Astrocyte of the hippocampus (primary cell): ENCODE measurements at regions not wholly inside any gene's neighbourhood (a gene's known extent, or its start where the extent isn't known, plus 50 kb on each side); places are given as distances from the start of the nearest gene placed in this dataset.

Experiments used
- DNase-seq: peaks from one replicate; pipeline ENCODE4 v3.0.0; 2011; ENCODE audit warnings: low read depth, low spot score

DNA sequence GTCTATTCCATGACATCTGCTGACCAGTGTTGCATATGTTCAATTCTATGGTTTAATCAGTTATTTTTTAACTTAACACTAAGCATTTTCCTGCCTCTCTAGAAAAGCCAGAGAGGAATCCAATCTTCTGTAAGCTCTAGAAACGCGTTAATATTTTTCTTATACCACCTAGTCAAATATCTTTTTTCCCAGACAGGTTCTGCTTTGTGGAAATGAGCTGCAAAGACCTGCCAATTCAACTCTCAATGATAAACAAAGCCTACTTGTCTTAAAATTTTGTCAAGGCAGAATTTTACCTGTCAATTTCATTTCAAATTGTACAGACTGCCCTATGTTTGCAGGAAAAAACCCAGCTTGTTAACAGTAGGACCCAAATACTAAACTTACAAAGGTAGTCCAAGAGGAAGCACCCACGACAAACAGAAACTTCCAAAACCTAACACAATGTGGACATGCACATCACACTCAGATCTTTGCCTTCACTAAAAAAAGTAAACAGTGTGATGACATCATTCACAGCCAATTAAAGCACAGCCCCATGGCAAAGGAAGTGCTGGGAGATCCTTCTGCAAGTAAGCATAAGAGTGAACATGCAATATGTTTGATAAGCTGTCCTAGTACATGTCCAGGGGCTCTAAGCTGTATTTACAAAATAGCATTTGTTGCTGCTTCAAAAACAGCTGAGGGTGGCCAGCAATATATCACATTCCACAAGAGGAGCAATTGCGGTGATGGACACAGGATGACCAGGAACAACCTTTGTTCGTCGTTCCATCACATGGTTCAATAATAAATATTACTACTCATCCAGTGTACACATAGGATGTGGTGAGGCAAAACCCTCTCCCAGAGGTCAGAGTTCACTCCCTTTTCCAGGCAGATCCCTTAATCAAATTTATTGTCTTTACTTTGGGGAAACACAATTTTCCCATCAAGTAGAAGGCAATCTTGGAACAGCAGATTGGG lies 139.4 kb upstream of the TSC22D2 start:
- no peak for DNase-seq

GRCh38 chr3:150267288-150267687 lies 140.8 kb upstream of the TSC22D2 start:
- no peak for DNase-seq

GRCh38 chr3:150265305-150265704 lies 142.8 kb upstream of the TSC22D2 start:
- no peak for DNase-seq

GRCh38 chr3:150264561-150265279 lies 143.4 kb upstream of the TSC22D2 start:
- DNase-seq = no peak

GRCh38 chr3:150261958-150262357 lies 146.1 kb upstream of the TSC22D2 start:
- no peak for DNase-seq

GRCh38 chr3:150261418-150261817 lies 146.7 kb upstream of the TSC22D2 start:
- no peak for DNase-seq

DNA sequence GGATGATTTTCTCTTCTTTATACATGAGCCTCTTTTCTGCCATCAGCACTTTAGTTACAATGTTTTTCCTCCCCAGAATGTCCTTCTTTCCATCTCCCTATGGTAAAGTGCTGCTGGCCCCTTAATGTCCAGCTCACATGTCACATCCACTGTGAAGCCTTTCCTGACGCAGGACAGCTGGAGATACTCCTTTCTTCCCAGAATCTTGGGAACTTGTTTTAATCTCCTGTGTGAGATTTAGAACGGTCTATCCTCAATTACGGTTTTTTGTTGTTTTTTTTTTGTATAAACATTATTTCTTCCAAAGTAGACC lies 147.7 kb upstream of the TSC22D2 start:
- no peak for DNase-seq

DNA sequence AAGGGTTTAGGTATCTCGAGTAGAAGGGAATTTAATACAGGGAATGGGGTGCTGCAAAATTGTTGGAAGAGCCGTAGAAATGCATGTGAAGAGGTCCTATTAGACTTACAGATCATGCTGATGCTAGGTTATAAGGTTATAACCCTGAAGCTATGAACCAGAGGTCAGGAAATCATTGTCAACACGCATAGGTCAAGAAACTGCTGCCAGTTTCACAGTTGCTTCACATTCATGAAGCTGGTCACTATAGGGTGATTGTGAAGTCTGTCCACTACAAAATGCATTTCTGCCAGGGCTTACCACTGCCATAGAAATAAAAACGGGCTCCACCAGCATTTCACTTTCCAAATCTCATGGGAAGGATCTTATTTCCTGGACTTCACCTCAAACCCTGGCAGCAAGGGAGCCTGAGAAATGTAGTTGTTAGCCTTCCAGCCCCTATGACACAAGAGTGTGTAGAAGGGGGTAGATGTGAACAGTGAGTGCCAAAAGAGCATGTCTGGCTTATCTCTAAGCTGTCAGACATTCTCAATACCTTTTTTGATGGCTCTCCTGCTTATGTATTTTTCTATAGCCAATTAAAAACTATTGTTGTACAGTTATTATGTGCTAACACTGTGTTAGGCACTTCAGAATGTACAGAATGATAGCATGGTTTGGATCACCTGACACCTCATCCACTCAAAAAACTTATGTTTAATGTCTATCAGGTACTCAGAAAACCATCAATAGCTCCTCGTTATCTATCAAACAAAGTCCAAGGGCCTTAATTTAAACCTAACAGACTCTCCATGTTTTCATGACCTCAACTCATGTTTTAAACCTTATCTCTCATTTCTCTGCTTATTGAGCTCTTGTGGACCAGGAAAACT lies 148.3 kb upstream of the TSC22D2 start:
- DNase-seq = no peak

DNA sequence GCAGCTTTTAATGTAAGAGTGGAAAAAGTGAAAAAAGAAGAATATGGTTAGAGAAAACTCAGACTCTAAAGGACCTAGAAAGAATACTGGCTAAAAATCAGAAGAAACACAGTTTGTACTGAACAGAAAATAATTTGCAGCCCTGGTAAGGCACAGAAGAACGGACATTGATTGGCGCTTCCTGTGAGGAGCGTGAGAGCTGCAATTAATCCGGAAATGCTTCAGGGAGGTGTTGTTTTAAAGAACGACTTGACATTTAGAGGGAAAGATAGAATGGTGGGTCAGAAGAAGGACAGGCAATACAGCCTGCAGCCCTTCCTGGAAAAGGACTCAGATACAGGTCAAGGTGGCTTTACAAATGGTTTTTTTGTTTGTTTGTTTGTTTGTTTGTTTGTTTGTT lies 151.3 kb upstream of the TSC22D2 start:
- DNase-seq = no peak

GRCh38 chr3:150256318-150256717 lies 151.8 kb upstream of the TSC22D2 start:
- no peak for DNase-seq

DNA sequence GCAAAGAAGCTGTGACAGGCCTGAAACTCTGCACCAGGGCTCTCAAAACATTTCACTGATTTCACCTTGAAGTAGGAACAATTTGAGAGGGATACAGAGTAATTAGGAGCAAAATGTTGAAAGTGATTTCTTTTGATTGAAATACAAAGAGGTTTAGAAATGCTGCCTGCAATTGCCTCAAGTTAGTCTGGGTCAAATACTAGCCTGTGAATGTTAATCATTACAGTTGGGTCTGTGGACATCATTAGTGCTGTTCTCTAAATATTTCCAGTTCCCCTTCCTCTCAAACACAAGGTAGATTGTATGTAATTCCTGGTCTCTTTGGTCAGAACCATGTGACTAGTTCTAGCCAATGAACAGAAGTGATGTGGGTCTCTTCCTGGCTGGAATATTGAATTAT lies 152.3 kb upstream of the TSC22D2 start:
- DNase-seq = no peak

- DNase-seq = peak; percentile 90
Measured at GRCh38 chr3:150255413-150255812, 152.7 kb upstream of the TSC22D2 start.

GRCh38 chr3:150254309-150254708 lies 153.8 kb upstream of the TSC22D2 start:
- DNase-seq = peak; percentile 51

GRCh38 chr3:150253622-150254021 lies 154.5 kb upstream of the TSC22D2 start:
- peak; percentile 57 for DNase-seq

- peak; percentile 31 for DNase-seq
Measured at GRCh38 chr3:150252462-150252861, 155.6 kb upstream of the TSC22D2 start.

GRCh38 chr3:150251187-150252062 lies 156.7 kb upstream of the TSC22D2 start:
- DNase-seq = peak; percentile 82

DNA sequence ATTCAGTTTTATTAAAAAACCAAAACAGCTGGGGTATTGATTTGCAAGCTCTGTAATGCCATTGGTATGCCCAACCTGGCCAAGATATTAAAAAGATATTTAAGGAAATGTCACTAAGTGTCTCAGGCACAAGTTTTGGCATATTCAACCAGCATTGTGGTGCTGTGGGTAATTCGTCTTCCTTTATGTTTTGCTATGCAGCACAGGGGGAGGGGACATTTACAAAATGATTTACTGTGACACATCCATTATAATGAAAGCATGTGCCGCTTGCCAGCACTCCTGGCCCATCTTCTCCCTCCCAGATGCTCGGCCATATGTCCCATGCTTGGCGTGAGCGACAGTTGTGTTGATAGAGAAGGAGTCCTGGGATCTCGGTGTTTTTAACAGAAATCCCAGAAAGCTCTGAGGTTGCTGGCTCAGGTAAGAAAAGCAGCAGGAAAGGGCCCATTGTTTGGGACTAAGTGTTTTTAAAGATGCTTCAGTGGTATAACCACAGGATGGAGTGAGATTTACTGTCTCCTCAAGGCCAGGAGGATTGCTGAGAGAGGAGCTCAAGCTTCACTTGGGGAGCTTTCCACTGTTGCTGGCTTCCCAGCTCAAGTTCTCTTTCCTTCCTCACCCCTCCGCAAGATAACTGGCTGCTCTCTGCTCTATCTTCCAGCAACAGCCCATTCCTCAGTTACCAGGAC lies 158.2 kb upstream of the TSC22D2 start:
- no peak for DNase-seq

- no peak for DNase-seq
Measured at GRCh38 chr3:150248888-150249681, 159.0 kb upstream of the TSC22D2 start.

DNA sequence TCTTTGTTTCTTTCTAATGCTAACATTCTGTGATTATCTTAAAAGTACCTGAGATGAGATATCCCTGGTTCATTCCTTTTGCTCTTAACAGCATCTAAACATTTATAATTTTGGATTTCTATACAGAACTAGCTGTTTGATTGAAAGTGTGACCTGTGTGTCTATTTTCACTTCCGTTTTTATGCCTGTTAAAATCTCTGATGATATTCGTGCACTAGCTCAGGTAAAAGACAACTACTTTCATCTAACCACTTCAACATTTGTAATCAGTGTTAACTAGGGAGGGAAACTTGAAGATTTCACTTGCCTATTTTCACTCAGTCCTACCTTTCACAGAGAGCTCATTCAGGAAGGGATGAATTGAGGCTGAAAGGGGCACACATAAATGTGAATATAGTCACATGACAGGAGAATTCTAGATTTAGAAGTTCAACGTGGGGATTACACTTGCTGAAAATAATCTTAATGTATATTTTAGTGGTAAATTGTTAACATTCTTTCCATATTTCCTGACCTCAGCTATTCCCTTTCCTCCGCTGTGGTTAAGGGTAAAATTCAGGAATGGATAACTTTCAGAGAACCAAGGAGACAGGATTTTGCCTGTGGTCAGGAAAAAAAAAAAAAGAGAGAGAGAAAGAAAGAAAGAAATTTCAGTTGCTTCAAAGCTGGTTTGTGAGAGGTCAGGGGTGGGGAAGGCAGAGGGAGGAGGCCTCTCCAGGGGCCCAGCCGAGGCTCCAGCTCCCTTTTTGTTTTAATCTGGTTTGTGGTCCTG lies 159.8 kb upstream of the TSC22D2 start:
- DNase-seq = peak; percentile 92
